ENCODE measurements at regions not wholly inside any gene's neighbourhood (a gene's known extent, or its start where the extent isn't known, plus 50 kb on each side); places are given as distances from the start of the nearest gene placed in this dataset.

- TF ChIP-seq ZNF607 (CRISPR knock-in tag; IDR thresholded peaks at IDR 0.05; ENCODE audit: borderline replicate concordance) (no peak), ARNTL (CRISPR knock-in tag; IDR thresholded peaks at IDR 0.05) (no peak), HNF4A (CRISPR knock-in tag; IDR thresholded peaks at IDR 0.05) (no peak), THAP7 (CRISPR knock-in tag; IDR thresholded peaks at IDR 0.05) (no peak), ZNF557 (CRISPR knock-in tag; IDR thresholded peaks at IDR 0.05) (no peak), PAX8 (CRISPR knock-in tag; IDR thresholded peaks at IDR 0.05; ENCODE audit: borderline replicate concordance) (no peak), STAT5B (CRISPR knock-in tag; IDR thresholded peaks at IDR 0.05) (no peak)
Observed at GRCh38 chr2:22397847-22398246, 987.1 kb upstream of the KLHL29 start (continued).

- no peak for DNase-seq (ENCODE audit: low spot score)
- H3K9ac ChIP-seq (ENCODE audit: insufficient read depth, low read depth, low read length), result no peak overlapping the region
- TF ChIP-seq ZNF234 (CRISPR knock-in tag; conservative IDR thresholded peaks at IDR 0.05) (no peak), EEA1 (CRISPR knock-in tag; IDR thresholded peaks at IDR 0.05; ENCODE audit: borderline replicate concordance) (no peak)
Observed at GRCh38 chr2:22403748-22404147, 981.2 kb upstream of the KLHL29 start.

More at GRCh38 chr2:22403748-22404147, 981.2 kb upstream of the KLHL29 start:
- Histone ChIP-seq H3K4me2 (ENCODE audit: low read depth, low read length) (no peak overlapping the region), H3K4me3 (replicated peaks in 1 of 3; ENCODE audit: insufficient read depth in 1 of 3, low read depth in 2 of 3, low read length in 3 of 3) (no peak overlapping the region), H3K36me3 (replicated peaks in 1 of 2; ENCODE audit: control insufficient read depth in 1 of 2, insufficient read depth in 2 of 2, low read length in 2 of 2) (no peaks in the 10 kb centered on the region), H4K20me1 (ENCODE audit: insufficient read depth, low read length) (no peaks in the 10 kb centered on the region), H3K79me2 (ENCODE audit: insufficient read depth, low read length) (no peaks in the 10 kb centered on the region), H2AFZ (ENCODE audit: low read length) (no peak overlapping the region), H3K27me3 (ENCODE audit: control insufficient read depth in 1 of 2, insufficient read depth in 2 of 2, low read length in 2 of 2) (no peaks in the 10 kb centered on the region), H3K9me3 (ENCODE audit: low read length) (peaks cover 87% of the 10 kb centered on the region), H3K27ac (ENCODE audit: extremely low read length, insufficient read depth, low read length) (no peak overlapping the region), H3K4me1 (ENCODE audit: insufficient read depth, low read length) (no peaks in the 10 kb centered on the region)
- in situ Hi-C loops (cut with HindIII; ENCODE audit: extremely low pct_ligation_motif_present, low pct_unique_long_range_greater_than_20kb) (no loop called here), intact Hi-C loops (cut with micrococcal nuclease; ENCODE audit: unreplicated experiment) (no loop called here)
- ChIA-PET CTCF (ENCODE audit: low intra/inter-chr PET ratio, low total read pairs) (no interaction called here), POLR2A (no interaction called here)
- WGBS (ENCODE audit: low lambda C conversion rate), result 0% methylated on average over 1 of the region's 1 CpG
- ATAC-seq (no peak), FAIRE-seq (no peak)
- no TSS peak for BruUV-seq (replicated peaks)

All from HepG2 (cell line).